HG02678 (cell line): ENCODE measurements at regions not wholly inside any gene's neighbourhood (a gene's known extent, or its start where the extent isn't known, plus 50 kb on each side); places are given as distances from the start of the nearest gene placed in this dataset.

Source experiments
- ATAC-seq: cut with Tn5 transposase; IDR thresholded peaks from one replicate; pipeline ENCODE4 v1.9.1; 2021; ENCODE audit warnings: mild to moderate bottlenecking, moderate library complexity; ENCODE audit not compliant: unreplicated experiment

GRCh38 chr2:217722883-217723472, 279.8 kb downstream of the TNS1 start:
- ATAC-seq, result no peak

DNA sequence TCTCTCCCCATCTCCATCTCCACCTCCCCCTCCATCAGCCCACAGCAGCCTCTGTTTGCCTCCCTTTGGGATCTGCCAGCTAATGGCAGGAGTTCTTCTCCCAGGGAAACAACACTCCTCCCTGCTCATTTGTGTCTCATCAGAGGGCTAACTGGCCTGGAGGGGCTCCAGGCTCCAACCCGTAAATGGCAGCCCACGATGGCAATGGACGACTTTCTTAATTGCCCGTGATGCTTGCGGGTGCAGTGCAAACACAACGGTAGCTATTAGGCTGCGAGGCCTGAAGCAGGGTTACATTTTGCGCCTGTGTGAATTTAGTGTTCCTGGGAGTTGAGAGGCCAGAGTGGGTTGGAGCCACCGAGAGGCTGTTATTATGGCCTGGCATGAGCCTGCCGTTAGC, 285.1 kb downstream of the TNS1 start:
- ATAC-seq, result no peak

DNA sequence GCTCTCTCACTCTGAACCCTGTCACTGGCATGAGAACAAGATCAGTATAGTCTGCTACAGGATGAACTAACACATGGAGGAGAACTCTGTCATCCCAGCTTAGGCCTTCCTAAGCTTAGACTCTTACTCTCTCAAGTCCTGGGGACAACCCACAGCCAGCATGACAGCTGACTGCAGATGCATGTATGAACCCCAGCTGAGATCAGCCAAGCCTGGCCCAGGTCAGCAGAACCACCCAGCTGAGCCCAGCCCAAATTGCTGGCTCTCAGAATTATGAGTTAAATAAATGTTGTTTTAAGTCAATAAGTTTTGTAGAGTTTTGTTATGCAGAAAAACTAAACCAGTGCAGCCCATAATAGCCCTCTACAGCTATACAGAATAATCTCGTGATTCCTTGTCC, 287.3 kb downstream of the TNS1 start:
- ATAC-seq, result no peak

DNA sequence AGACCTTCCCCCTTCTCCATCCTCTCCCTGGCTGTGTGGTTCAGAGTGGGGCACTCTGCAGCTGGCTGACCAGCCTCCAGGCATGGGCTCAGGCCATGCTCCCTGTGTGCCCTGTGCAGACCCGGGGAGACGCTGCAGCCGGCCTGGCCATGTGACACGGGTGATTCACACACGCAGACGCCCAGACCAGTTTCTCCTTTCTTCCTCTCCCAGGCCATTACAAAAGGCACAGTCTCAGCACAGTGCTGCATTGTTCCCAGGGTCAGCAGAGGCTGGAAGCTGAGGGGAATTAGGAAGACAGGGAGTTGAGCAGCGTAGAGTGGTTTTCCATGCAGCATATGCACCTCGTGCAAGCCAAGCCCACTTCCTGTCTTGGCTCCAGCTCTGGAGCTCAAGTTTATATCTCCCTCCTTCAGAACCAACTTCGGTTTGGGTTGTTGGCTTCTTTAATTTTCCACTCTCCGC, 288.5 kb downstream of the TNS1 start:
- no peak for ATAC-seq

DNA sequence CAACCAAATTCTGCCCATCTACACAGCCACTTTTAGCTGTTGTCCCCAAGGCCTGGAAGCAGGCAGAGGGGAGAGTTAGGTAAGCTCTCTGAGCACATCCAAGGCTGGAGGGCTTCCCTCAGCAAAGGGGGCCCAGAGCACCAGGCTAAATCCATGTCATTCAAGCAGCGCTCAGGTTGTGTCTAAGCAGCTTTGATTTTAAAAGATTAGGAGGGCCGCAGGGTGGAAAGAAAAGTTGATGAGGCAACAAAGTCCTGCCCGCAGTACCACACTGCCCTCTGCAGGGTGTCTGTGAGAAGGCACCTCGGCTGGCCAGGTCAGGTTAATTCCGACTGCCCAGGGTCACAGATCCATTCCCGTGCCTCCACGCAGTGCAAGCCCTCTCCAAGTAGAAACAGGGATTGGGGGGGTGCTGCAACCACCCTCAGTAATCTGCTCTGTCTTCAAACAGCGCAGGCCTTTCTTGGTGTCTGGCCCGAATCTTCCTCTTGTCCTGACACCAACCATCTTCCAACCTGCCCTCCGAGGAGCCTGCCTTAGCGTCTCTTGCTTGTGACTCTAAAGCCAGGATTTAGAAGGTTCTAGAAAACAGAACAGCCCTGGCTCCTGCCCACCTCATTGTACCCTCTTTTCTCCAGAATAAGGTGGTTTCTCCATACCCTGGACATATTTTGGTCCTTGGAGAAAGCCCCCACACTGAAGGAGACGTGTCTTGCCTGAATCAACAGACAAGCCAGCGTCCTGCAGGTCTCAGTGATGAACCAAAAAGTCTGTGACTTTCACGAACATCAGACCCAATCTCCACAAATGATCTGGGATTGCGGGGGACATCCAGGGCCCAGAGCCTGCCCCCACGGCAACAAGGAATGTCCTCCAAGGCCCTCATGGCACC, 289.2 kb downstream of the TNS1 start:
- ATAC-seq, result peak; percentile 65

- no peak for ATAC-seq
Observed at GRCh38 chr2:217712431-217712830, 290.4 kb downstream of the TNS1 start.

GRCh38 chr2:217711188-217711587, 291.6 kb downstream of the TNS1 start:
- ATAC-seq, result no peak

DNA sequence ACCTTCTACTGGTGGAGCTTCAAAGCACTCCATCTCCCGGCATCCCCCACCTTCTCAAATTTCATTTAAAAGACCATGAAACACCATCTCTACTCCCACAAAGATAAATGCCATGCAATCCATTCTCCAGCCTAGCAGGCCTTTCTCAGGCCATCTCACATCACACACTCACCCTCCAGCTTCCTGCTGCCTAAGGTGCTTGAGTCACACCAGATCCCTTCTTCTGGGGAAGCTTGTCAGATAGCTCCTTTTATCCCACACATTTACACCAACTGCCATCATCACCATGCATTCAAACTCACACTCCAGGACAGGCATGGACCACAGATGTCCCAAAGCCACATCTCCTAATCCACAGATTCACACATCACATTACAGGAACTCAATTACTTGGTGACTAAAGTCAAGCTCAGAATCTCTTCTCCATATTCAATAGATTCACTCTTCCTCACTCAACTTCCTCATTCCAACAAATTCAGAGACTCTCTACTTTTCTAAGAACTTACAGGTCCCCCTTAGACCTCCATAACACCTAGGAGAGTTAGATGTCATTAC, 292.5 kb downstream of the TNS1 start:
- ATAC-seq, result no peak

- no peak for ATAC-seq
Observed at GRCh38 chr2:217709478-217710210, 293.2 kb downstream of the TNS1 start.

GRCh38 chr2:217707131-217707611, 295.6 kb downstream of the TNS1 start:
- no peak for ATAC-seq

- ATAC-seq, result no peak
Observed at GRCh38 chr2:217706513-217706912, 296.3 kb downstream of the TNS1 start.

- ATAC-seq, result no peak
Observed at GRCh38 chr2:217706095-217706494, 296.7 kb downstream of the TNS1 start.

GRCh38 chr2:217705461-217705860, 297.3 kb downstream of the TNS1 start:
- no peak for ATAC-seq

DNA sequence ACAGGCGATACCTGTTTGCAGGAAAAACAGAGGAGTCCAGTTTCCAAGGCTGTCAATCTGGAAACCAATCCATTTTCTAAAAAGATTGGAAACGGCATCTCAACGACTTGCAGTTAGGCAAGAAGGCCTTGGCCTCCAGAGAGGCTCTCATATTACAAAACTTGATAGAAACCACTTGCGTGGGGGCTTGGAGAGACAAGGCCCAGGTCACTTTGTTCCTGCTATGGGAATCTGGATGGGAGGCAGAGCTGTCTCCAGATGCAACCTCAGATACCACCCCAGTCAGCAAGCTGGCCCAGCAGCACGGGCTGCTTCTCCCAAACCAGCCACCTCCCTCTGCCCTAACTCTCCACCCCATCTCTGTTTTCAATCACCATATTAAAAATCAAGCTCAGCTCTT, 298.8 kb downstream of the TNS1 start:
- ATAC-seq, result no peak

DNA sequence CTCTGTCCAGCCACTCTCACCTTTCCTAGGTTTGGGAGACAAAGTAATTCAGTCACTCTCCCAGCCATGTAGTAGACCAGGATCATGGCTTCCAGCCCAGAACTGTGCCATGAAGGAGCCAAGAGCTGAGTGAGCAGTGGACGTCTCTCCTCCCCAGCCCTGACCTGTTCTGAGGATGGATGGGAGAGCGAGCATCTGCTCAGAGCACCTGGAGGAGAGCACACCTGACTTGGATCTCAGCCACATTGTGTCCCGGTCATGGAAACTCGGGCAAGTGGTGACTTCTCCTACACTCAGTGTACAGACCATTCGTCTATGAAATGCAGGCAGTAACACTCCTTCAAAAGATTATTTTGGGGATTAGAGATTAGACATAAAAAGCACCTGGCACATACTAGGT, 299.7 kb downstream of the TNS1 start:
- no peak for ATAC-seq

DNA sequence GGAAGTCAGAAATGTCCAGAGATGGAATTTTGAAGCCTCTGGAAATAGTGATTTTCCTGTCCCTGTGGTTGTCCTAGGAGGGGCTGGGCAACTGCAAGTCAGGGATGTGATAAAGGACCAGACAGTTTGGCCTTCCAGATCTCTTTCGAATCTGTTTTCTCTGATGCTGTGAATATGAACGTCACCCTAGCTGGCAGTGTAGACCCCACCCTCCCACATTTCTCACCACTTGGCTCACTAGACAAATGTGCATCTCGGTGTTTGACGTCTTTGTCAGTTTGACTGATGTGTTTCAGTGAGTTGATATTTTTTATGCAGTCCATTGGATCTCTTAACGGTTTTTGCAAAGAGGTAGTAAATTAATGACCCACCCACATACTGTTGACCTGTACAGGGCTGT, 301.2 kb downstream of the TNS1 start:
- ATAC-seq, result no peak

DNA sequence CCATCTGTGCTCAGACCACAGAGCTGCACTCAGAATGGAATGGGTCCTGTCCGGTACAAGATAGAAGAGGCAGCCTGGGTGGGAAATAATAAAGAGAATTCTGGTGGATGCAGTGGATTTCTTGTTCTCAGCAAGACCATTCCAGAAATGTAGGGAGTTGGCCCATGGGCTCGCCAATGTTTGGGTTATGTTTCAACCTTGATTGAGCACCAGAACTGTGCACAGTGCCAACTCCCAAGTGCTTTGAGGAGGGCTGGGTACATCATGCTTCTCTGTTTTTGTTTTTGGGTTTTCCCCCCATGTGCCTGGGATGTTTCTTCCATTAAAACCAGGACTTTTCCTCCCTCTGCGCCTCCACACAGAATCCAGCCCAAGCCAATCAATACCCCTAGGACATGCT, 304.1 kb downstream of the TNS1 start:
- no peak for ATAC-seq

DNA sequence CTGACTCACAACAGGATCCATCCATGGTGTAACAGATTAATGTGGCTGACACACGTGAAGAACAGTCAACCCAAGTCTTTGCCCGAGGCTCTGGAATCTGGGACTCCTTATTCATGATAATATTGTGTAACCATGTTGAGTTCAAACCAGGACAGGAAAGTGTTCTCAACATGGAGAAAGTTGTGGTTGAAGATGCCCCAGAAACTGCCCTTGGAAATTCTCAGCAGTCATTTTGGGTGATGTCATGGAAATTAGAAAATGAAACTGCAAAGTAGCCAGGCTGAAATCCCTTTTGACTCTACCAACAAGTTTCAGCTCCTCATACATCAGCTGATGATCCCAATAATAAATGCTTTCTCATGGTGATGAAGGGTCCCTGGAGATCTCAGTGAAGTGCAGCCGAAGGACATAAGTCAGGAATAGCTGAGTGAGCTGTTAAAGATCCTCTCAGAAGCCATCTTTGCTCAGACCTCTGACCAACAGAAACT, 307.7 kb downstream of the TNS1 start:
- no peak for ATAC-seq

- no peak for ATAC-seq
Observed at GRCh38 chr2:217694291-217694690, 308.5 kb downstream of the TNS1 start.

DNA sequence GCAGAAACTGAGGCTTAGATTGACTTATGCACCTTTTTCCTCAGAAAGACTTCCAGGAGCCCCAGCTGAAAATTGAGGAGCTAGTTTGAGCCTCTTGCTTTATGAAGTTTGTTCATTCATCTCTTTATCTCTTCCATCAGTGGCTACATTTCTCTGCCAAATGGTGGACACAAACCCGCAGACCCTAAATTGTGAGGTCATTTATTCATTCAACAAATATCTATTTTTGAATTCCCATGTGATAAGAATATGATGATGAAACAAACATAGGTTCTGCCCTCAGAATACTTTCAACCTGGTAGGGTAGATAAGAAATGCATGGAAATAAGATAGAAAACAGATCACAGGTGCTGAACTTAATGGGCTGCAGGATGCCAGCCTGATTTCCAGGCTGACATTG, 309.4 kb downstream of the TNS1 start:
- no peak for ATAC-seq
